Bronchial epithelial cell (primary cell): ENCODE measurements at regions not wholly inside any gene's neighbourhood (a gene's known extent, or its start where the extent isn't known, plus 50 kb on each side); places are given as distances from the start of the nearest gene placed in this dataset.

Experiments used
- DNase-seq: peaks from one replicate; pipeline ENCODE4 v3.0.0-alpha.2; 2010; ENCODE audit warnings: low read depth
- FAIRE-seq: peaks from 2 replicates; lab custom pipeline; 2011; peaks lifted over from hg19 to GRCh38; lab: Jason Lieb, UNC
- H3K27me3 ChIP-seq: 2 replicates; pipeline ENCODE4 v1.5.1; 2011; ENCODE audit warnings: low read length; ENCODE audit not compliant: control insufficient read depth, insufficient read depth
- H3K36me3 ChIP-seq: 2 replicates; pipeline ENCODE4 v1.5.1; 2011; ENCODE audit warnings: low read length; ENCODE audit not compliant: control insufficient read depth, insufficient read depth
- H3K4me3 ChIP-seq: 2 replicates; pipeline ENCODE4 v1.5.1; 2011; ENCODE audit warnings: mild to moderate bottlenecking, low read depth, low read length, control low read depth
- TF ChIP-seq, protein P1 (sequence below): IDR thresholded peaks from 2 replicates; pipeline ENCODE4 v1.5.1; 2011; ENCODE audit warnings: mild to moderate bottlenecking, moderate library complexity, low read length, control low read depth, inconsistent platforms; ENCODE audit not compliant: insufficient read depth, severe bottlenecking

- TF ChIP-seq, protein P1, sequence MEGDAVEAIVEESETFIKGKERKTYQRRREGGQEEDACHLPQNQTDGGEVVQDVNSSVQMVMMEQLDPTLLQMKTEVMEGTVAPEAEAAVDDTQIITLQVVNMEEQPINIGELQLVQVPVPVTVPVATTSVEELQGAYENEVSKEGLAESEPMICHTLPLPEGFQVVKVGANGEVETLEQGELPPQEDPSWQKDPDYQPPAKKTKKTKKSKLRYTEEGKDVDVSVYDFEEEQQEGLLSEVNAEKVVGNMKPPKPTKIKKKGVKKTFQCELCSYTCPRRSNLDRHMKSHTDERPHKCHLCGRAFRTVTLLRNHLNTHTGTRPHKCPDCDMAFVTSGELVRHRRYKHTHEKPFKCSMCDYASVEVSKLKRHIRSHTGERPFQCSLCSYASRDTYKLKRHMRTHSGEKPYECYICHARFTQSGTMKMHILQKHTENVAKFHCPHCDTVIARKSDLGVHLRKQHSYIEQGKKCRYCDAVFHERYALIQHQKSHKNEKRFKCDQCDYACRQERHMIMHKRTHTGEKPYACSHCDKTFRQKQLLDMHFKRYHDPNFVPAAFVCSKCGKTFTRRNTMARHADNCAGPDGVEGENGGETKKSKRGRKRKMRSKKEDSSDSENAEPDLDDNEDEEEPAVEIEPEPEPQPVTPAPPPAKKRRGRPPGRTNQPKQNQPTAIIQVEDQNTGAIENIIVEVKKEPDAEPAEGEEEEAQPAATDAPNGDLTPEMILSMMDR: no peak
- FAIRE-seq (no peak), DNase-seq (peak; percentile 78)
- Histone ChIP-seq H3K27me3 (no peaks in the 10 kb centered on the region), H3K36me3 (no peaks in the 10 kb centered on the region), H3K4me3 (no peak overlapping the region)
Measured at GRCh38 chr1:118773656-118774055, 214.5 kb downstream of the TBX15 start.

GRCh38 chr1:118767971-118768370 lies 220.2 kb downstream of the TBX15 start:
- TF ChIP-seq, protein P1: no peak
- FAIRE-seq (no peak), DNase-seq (peak; percentile 16)
- no peak overlapping the region for H3K4me3 ChIP-seq
- H3K27me3 ChIP-seq: no peaks in the 10 kb centered on the region
- H3K36me3 ChIP-seq: no peaks in the 10 kb centered on the region

GRCh38 chr1:118753976-118754375 lies 234.2 kb downstream of the TBX15 start:
- Histone ChIP-seq H3K36me3 (no peaks in the 10 kb centered on the region), H3K27me3 (no peaks in the 10 kb centered on the region), H3K4me3 (no peak overlapping the region)
- FAIRE-seq (no peak), DNase-seq (no peak)
- TF ChIP-seq, protein P1: no peak

- no peak for FAIRE-seq
Measured at GRCh38 chr1:118751166-118751565, 237.0 kb downstream of the TBX15 start.

GRCh38 chr1:118744420-118744819 lies 243.7 kb downstream of the TBX15 start:
- no peaks in the 10 kb centered on the region for H3K36me3 ChIP-seq
- TF ChIP-seq, protein P1: no peak
- no peak overlapping the region for H3K4me3 ChIP-seq
- no peaks in the 10 kb centered on the region for H3K27me3 ChIP-seq
- no peak for DNase-seq
- no peak for FAIRE-seq

More at GRCh38 chr1:118751166-118751565, 237.0 kb downstream of the TBX15 start:
- Histone ChIP-seq H3K36me3 (no peaks in the 10 kb centered on the region), H3K27me3 (no peaks in the 10 kb centered on the region), H3K4me3 (no peak overlapping the region)
- TF ChIP-seq, protein P1: no peak
- no peak for DNase-seq

GRCh38 chr1:118739501-118739900 lies 248.6 kb downstream of the TBX15 start:
- TF ChIP-seq, protein P1: no peak
- DNase-seq (no peak), FAIRE-seq (no peak)
- Histone ChIP-seq H3K36me3 (no peaks in the 10 kb centered on the region), H3K4me3 (no peak overlapping the region), H3K27me3 (no peaks in the 10 kb centered on the region)
